ENCODE measurements at regions not wholly inside any gene's neighbourhood (a gene's known extent, or its start where the extent isn't known, plus 50 kb on each side); places are given as distances from the start of the nearest gene placed in this dataset.

- ChIA-PET POLR2A (no interaction called here), CTCF (interaction anchor here (0.7 kb wide), 1 partner anchor 114 kb away, joined by 3 read pairs; no protein-coding TSS in a partner anchor)
- H3K79me2 ChIP-seq (ENCODE audit: insufficient read depth): no peaks in the 10 kb centered on the region
- H3K27me3 ChIP-seq (ENCODE audit: insufficient read depth): no peaks in the 10 kb centered on the region
- no peak overlapping the region for H3K4me2 ChIP-seq
- H3K27ac ChIP-seq (ENCODE audit: low read depth in 2 of 2, low read length in 1 of 2): no peak overlapping the region
- H3K36me3 ChIP-seq (replicated peaks in 1 of 2; ENCODE audit: control insufficient read depth in 1 of 2, insufficient read depth in 2 of 2, low read length in 1 of 2): no peaks in the 10 kb centered on the region
- no peak for DNase-seq
- no peak for TF ChIP-seq CHD2 (IDR thresholded peaks at IDR 0.05; ENCODE audit: low read length, partially characterized antibody)
- no peak for TF ChIP-seq TEAD4 (IDR thresholded peaks at IDR 0.05; ENCODE audit: borderline replicate concordance, insufficient read depth)
- H4K20me1 ChIP-seq (ENCODE audit: insufficient read depth): no peaks in the 10 kb centered on the region
- WGBS (ENCODE audit: low lambda C conversion rate): 58% methylated on average over 6 of the region's 9 CpGs
- H3K4me1 ChIP-seq (ENCODE audit: control insufficient read depth in 1 of 2, insufficient read depth in 2 of 2, low read depth in 1 of 2, low read length in 1 of 2): peaks cover 0 to 4% of the 10 kb centered on the region in 2 experiments; a peak in 1 of 4 replicates
- no peaks in the 10 kb centered on the region for H3F3A ChIP-seq (replicated peaks; ENCODE audit: insufficient read depth)
- no peak overlapping the region for H2AFZ ChIP-seq (ENCODE audit: low read depth)
- H3K9me2 ChIP-seq: no peaks in the 10 kb centered on the region
- H3K4me3 ChIP-seq (ENCODE audit: low read depth in 2 of 2, low read length in 1 of 2): no peak overlapping the region
- H3K9me3 ChIP-seq: no peaks in the 10 kb centered on the region
- no peak overlapping the region for H3K9ac ChIP-seq
Observed at GRCh38 chr9:134972140-134972539, 54.4 kb upstream of the FCN1 start.

GRCh38 chr9:134975253-134975652, 57.5 kb upstream of the FCN1 start:
- H3K9me2 ChIP-seq: no peaks in the 10 kb centered on the region
- no peak overlapping the region for H3K4me2 ChIP-seq
- TF ChIP-seq CHD2 (IDR thresholded peaks at IDR 0.05; ENCODE audit: low read length, partially characterized antibody): no peak
- TF ChIP-seq ELF1 (IDR thresholded peaks at IDR 0.05): no peak
- no peak for TF ChIP-seq MXI1 (IDR thresholded peaks at IDR 0.05; ENCODE audit: low read depth, low read length)
- no peak for TF ChIP-seq SMC3 (IDR thresholded peaks at IDR 0.05; ENCODE audit: low read depth, low read length)
- TF ChIP-seq, protein P1, sequence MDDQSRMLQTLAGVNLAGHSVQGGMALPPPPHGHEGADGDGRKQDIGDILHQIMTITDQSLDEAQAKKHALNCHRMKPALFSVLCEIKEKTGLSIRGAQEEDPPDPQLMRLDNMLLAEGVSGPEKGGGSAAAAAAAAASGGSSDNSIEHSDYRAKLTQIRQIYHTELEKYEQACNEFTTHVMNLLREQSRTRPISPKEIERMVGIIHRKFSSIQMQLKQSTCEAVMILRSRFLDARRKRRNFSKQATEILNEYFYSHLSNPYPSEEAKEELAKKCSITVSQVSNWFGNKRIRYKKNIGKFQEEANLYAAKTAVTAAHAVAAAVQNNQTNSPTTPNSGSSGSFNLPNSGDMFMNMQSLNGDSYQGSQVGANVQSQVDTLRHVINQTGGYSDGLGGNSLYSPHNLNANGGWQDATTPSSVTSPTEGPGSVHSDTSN (IDR thresholded peaks at IDR 0.05): no peak
- no peak for TF ChIP-seq YY1 (IDR thresholded peaks at IDR 0.05; ENCODE audit: low read depth)
- no peak for TF ChIP-seq GATA2 (CRISPR knock-in tag; IDR thresholded peaks at IDR 0.05)
- no peak for TF ChIP-seq USF2 (IDR thresholded peaks at IDR 0.05; ENCODE audit: borderline replicate concordance, low read depth, low read length)
- TF ChIP-seq, protein P2, sequence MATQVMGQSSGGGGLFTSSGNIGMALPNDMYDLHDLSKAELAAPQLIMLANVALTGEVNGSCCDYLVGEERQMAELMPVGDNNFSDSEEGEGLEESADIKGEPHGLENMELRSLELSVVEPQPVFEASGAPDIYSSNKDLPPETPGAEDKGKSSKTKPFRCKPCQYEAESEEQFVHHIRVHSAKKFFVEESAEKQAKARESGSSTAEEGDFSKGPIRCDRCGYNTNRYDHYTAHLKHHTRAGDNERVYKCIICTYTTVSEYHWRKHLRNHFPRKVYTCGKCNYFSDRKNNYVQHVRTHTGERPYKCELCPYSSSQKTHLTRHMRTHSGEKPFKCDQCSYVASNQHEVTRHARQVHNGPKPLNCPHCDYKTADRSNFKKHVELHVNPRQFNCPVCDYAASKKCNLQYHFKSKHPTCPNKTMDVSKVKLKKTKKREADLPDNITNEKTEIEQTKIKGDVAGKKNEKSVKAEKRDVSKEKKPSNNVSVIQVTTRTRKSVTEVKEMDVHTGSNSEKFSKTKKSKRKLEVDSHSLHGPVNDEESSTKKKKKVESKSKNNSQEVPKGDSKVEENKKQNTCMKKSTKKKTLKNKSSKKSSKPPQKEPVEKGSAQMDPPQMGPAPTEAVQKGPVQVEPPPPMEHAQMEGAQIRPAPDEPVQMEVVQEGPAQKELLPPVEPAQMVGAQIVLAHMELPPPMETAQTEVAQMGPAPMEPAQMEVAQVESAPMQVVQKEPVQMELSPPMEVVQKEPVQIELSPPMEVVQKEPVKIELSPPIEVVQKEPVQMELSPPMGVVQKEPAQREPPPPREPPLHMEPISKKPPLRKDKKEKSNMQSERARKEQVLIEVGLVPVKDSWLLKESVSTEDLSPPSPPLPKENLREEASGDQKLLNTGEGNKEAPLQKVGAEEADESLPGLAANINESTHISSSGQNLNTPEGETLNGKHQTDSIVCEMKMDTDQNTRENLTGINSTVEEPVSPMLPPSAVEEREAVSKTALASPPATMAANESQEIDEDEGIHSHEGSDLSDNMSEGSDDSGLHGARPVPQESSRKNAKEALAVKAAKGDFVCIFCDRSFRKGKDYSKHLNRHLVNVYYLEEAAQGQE (IDR thresholded peaks at IDR 0.05; ENCODE audit: low read depth, low read length): no peak
- no peak for TF ChIP-seq POLR2AphosphoS5 (IDR thresholded peaks at IDR 0.05; ENCODE audit: low read depth, low read length)
- TF ChIP-seq NRF1 (IDR thresholded peaks at IDR 0.05; ENCODE audit: low read depth, low read length): no peak
- no peak for TF ChIP-seq TEAD4 (IDR thresholded peaks at IDR 0.05; ENCODE audit: borderline replicate concordance, insufficient read depth)
- no peak for TF ChIP-seq NFIC (IDR thresholded peaks at IDR 0.05; ENCODE audit: borderline replicate concordance)
- no peak for TF ChIP-seq FOSL2 (IDR thresholded peaks at IDR 0.05; ENCODE audit: borderline replicate concordance, low read depth)
- TF ChIP-seq, protein P3, sequence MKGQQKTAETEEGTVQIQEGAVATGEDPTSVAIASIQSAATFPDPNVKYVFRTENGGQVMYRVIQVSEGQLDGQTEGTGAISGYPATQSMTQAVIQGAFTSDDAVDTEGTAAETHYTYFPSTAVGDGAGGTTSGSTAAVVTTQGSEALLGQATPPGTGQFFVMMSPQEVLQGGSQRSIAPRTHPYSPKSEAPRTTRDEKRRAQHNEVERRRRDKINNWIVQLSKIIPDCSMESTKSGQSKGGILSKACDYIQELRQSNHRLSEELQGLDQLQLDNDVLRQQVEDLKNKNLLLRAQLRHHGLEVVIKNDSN (IDR thresholded peaks at IDR 0.05; ENCODE audit: borderline replicate concordance, low read depth): no peak
- no peak for TF ChIP-seq GABPA (IDR thresholded peaks at IDR 0.05; ENCODE audit: low read depth)
- no peaks in the 10 kb centered on the region for H3K36me3 ChIP-seq (replicated peaks in 1 of 2; ENCODE audit: control insufficient read depth in 1 of 2, insufficient read depth in 2 of 2, low read length in 1 of 2)
- H3K4me1 ChIP-seq (ENCODE audit: control insufficient read depth in 1 of 2, insufficient read depth in 2 of 2, low read depth in 1 of 2, low read length in 1 of 2): peaks cover 0 to 2% of the 10 kb centered on the region in 2 experiments; a peak in 1 of 4 replicates
- no peaks in the 10 kb centered on the region for H3K9me3 ChIP-seq
- H3K4me3 ChIP-seq (ENCODE audit: low read depth in 2 of 2, low read length in 1 of 2): no peak overlapping the region
- POLR2A ChIA-PET: no interaction called here
- 29% methylated on average over 1 of the region's 1 CpG for WGBS (ENCODE audit: low lambda C conversion rate)
- CTCF ChIA-PET: no interaction called here
- H3K27ac ChIP-seq (ENCODE audit: low read depth in 2 of 2, low read length in 1 of 2): no peak overlapping the region
- DNase-seq: no peak
- no peaks in the 10 kb centered on the region for H3K79me2 ChIP-seq (ENCODE audit: insufficient read depth)
- H3K9ac ChIP-seq: no peak overlapping the region
- no peak overlapping the region for H2AFZ ChIP-seq (ENCODE audit: low read depth)
- H4K20me1 ChIP-seq (ENCODE audit: insufficient read depth): no peaks in the 10 kb centered on the region
- no peaks in the 10 kb centered on the region for H3F3A ChIP-seq (replicated peaks; ENCODE audit: insufficient read depth)
- H3K27me3 ChIP-seq (ENCODE audit: insufficient read depth): no peaks in the 10 kb centered on the region
